HEK293 (cell line): ENCODE measurements at regions not wholly inside any gene's neighbourhood (a gene's known extent, or its start where the extent isn't known, plus 50 kb on each side); places are given as distances from the start of the nearest gene placed in this dataset.
A peak's percentile ranks its signal among the peaks of the same experiment; 100 is the strongest.

Experiments
- CTCF ChIA-PET: fragments of 350-600 bp; formaldehyde crosslinking; extraction: SDS; loops from one replicate; lab custom pipeline; 2021; ENCODE audit warnings: antibody characterized with exemption; lab: Yijun Ruan, JAX
- POLR2A ChIA-PET: fragments of 300-600 bp; formaldehyde crosslinking; extraction: SDS; loops from one replicate; lab custom pipeline; 2020; ENCODE audit warnings: antibody characterized with exemption, inconsistent platforms; lab: Yijun Ruan, JAX
- H3K27ac ChIP-seq: fragments of 200-500 bp; sonication (Bioruptor generic); 2 replicates; pipeline ENCODE4 v1.5.1; 2014; ENCODE audit warnings: low read depth, low read length, control low read depth, inconsistent platforms; ENCODE audit errors: extremely low read depth
- H3K36me3 ChIP-seq, 2 experiments: fragments of 200-500 bp in 1 of 2; sonication (Bioruptor generic) in 1 of 2; 1 replicate in 1 of 2; 2 replicates in 1 of 2; pipeline ENCODE4 v1.5.1; 2014 to 2017; ENCODE audit warnings: inconsistent platforms in 2 of 2, low read length in 2 of 2; ENCODE audit not compliant: control insufficient read depth in 2 of 2, insufficient read depth in 1 of 2
- H3K4me1 ChIP-seq: fragments of 200-500 bp; sonication (Bioruptor generic); 2 replicates; pipeline ENCODE4 v1.5.1; 2014; ENCODE audit warnings: mild to moderate bottlenecking, low read length, inconsistent platforms; ENCODE audit not compliant: control insufficient read depth, insufficient read depth
- H3K4me3 ChIP-seq: 2 replicates; pipeline ENCODE4 v1.5.1; 2011; ENCODE audit warnings: low read depth, mild to moderate bottlenecking, control low read depth, low read length, moderate library complexity
- H3K9me3 ChIP-seq: fragments of 200-500 bp; sonication (Bioruptor generic); 2 replicates; pipeline ENCODE4 v1.5.1; 2014; ENCODE audit warnings: low read depth, low read length, inconsistent platforms; ENCODE audit not compliant: control insufficient read depth, insufficient read depth
- BCL11B ChIP-seq: fragments of 450-650 bp; formaldehyde crosslinking; IDR thresholded peaks from 2 replicates; pipeline ENCODE4 v1.5.1; 2016; ENCODE audit warnings: low read depth, missing biosample characterization, missing genetic modification characterization
- GLI2 ChIP-seq: fragments of 450-650 bp; formaldehyde crosslinking; IDR thresholded peaks from 2 replicates; pipeline ENCODE4; 2017; ENCODE audit warnings: missing biosample characterization, missing genetic modification characterization, low read depth, borderline replicate concordance
- GLIS1 ChIP-seq: fragments of 450-650 bp; formaldehyde crosslinking; IDR thresholded peaks from 2 replicates; pipeline ENCODE4 v1.5.1; 2016; ENCODE audit warnings: missing biosample characterization, missing genetic modification characterization
- HOXD13 ChIP-seq: sonication (generic); formaldehyde crosslinking; IDR thresholded peaks from 2 replicates; pipeline ENCODE4 v1.8.0; 2022; ENCODE audit warnings: missing genetic modification reagents, borderline replicate concordance
- PRDM6 ChIP-seq: fragments of 450-650 bp; formaldehyde crosslinking; IDR thresholded peaks from 2 replicates; pipeline ENCODE4 v1.5.1; 2017; ENCODE audit warnings: missing biosample characterization, missing genetic modification characterization
- SETDB1 ChIP-seq: IDR thresholded peaks from one replicate; pipeline ENCODE4 v1.6.1; 2017; ENCODE audit warnings: mild to moderate bottlenecking, low read length, moderate library complexity, mixed read lengths; ENCODE audit not compliant: insufficient read length
- SP3 ChIP-seq: fragments of 450-650 bp; formaldehyde crosslinking; IDR thresholded peaks from 2 replicates; pipeline ENCODE4 v1.5.1; 2016; ENCODE audit warnings: missing biosample characterization, missing genetic modification characterization
- TCF7L2 ChIP-seq: IDR thresholded peaks from 2 replicates; pipeline ENCODE4 v1.6.1; 2011; ENCODE audit warnings: low read depth, mild to moderate bottlenecking, inconsistent platforms, low read length, moderate library complexity, borderline replicate concordance
- YY2 ChIP-seq: fragments of 450-650 bp; formaldehyde crosslinking; IDR thresholded peaks from 2 replicates; pipeline ENCODE4 v1.5.1; 2016; ENCODE audit warnings: missing biosample characterization, missing genetic modification characterization
- ZBTB48 ChIP-seq: fragments of 450-650 bp; formaldehyde crosslinking; IDR thresholded peaks from 2 replicates; pipeline ENCODE4 v1.5.1; 2016; ENCODE audit warnings: missing biosample characterization, missing genetic modification characterization
- ZBTB6 ChIP-seq: fragments of 450-650 bp; formaldehyde crosslinking; IDR thresholded peaks from 2 replicates; pipeline ENCODE4 v1.5.1; 2017; ENCODE audit warnings: missing biosample characterization, missing genetic modification characterization
- ZBTB8A ChIP-seq: fragments of 450-650 bp; formaldehyde crosslinking; IDR thresholded peaks from 2 replicates; pipeline ENCODE4 v1.5.1; 2016; ENCODE audit warnings: missing biosample characterization, missing genetic modification characterization
- ZEB2 ChIP-seq: fragments of 450-650 bp; formaldehyde crosslinking; IDR thresholded peaks from 2 replicates; pipeline ENCODE4 v1.5.1; 2016; ENCODE audit warnings: missing biosample characterization, missing genetic modification characterization
- ZIC2 ChIP-seq: fragments of 450-650 bp; formaldehyde crosslinking; IDR thresholded peaks from 2 replicates; pipeline ENCODE4 v1.5.1; 2016; ENCODE audit warnings: missing biosample characterization, missing genetic modification characterization
- ZNF133 ChIP-seq: fragments of 450-650 bp; formaldehyde crosslinking; IDR thresholded peaks from 2 replicates; pipeline ENCODE4 v1.5.1; 2016; ENCODE audit warnings: missing biosample characterization, missing genetic modification characterization
- ZNF174 ChIP-seq: fragments of 450-650 bp; formaldehyde crosslinking; IDR thresholded peaks from 2 replicates; pipeline ENCODE4 v1.5.0; 2017; ENCODE audit warnings: missing biosample characterization, mild to moderate bottlenecking, missing genetic modification characterization
- ZNF211 ChIP-seq: fragments of 450-650 bp; formaldehyde crosslinking; IDR thresholded peaks from 2 replicates; pipeline ENCODE4 v1.5.1; 2016; ENCODE audit warnings: low read depth, missing biosample characterization, missing genetic modification characterization
- ZNF302 ChIP-seq: fragments of 450-650 bp; formaldehyde crosslinking; IDR thresholded peaks from 2 replicates; pipeline ENCODE4 v1.5.1; 2016; ENCODE audit warnings: missing biosample characterization, missing genetic modification characterization, low read depth
- ZNF335 ChIP-seq: fragments of 450-650 bp; formaldehyde crosslinking; conservative IDR thresholded peaks from 2 replicates; pipeline ENCODE4 v1.5.1; 2016; ENCODE audit warnings: missing biosample characterization, missing genetic modification characterization
- ZNF354C ChIP-seq: fragments of 450-650 bp; formaldehyde crosslinking; IDR thresholded peaks from 2 replicates; pipeline ENCODE4 v1.5.1; 2016; ENCODE audit warnings: missing biosample characterization, missing genetic modification characterization, low read depth, borderline replicate concordance
- ZNF362 ChIP-seq: fragments of 450-650 bp; formaldehyde crosslinking; IDR thresholded peaks from 2 replicates; pipeline ENCODE4 v1.5.1; 2016; ENCODE audit warnings: missing biosample characterization, missing genetic modification characterization
- ZNF558 ChIP-seq: fragments of 450-650 bp; formaldehyde crosslinking; IDR thresholded peaks from 2 replicates; pipeline ENCODE4 v1.5.1; 2016; ENCODE audit warnings: missing biosample characterization, missing genetic modification characterization
- ZNF571 ChIP-seq: fragments of 450-650 bp; formaldehyde crosslinking; IDR thresholded peaks from 2 replicates; pipeline ENCODE4 v1.5.0; 2017; ENCODE audit warnings: missing biosample characterization, missing genetic modification characterization
- ZNF610 ChIP-seq: fragments of 450-650 bp; formaldehyde crosslinking; IDR thresholded peaks from 2 replicates; pipeline ENCODE4 v1.5.1; 2016; ENCODE audit warnings: missing biosample characterization, missing genetic modification characterization, borderline replicate concordance
- ZNF654 ChIP-seq: fragments of 450-650 bp; formaldehyde crosslinking; IDR thresholded peaks from 2 replicates; pipeline ENCODE4 v1.5.1; 2016; ENCODE audit warnings: low read depth, missing biosample characterization, missing genetic modification characterization
- ZSCAN16 ChIP-seq: fragments of 450-650 bp; formaldehyde crosslinking; IDR thresholded peaks from 2 replicates; pipeline ENCODE4 v1.5.1; 2016; ENCODE audit warnings: missing biosample characterization, missing genetic modification characterization

- TF ChIP-seq PRDM6 (tag by site-specific recombination): no peak
- TF ChIP-seq ZNF558 (tag by site-specific recombination): no peak
- no peak for TF ChIP-seq ZNF335 (tag by site-specific recombination)
- TF ChIP-seq GLIS1 (tag by site-specific recombination): peak; percentile 97
These were observed 714.9 kb downstream of the MATN1 start (continued) for GRCh38 chr1:30008372-30008997.

- H3K27ac ChIP-seq: no peak overlapping the region
- H3K4me1 ChIP-seq: no peaks in the 10 kb centered on the region
- H3K36me3 ChIP-seq: no peaks in the 10 kb centered on the region
- ChIA-PET POLR2A (no interaction called here), CTCF (interaction anchor here (0.7 to 1.0 kb wide), 2 partner anchors 10 to 106 kb away, joined by 3 read pairs; no protein-coding TSS in a partner anchor)
- H3K9me3 ChIP-seq: no peaks in the 10 kb centered on the region
- TF ChIP-seq ZNF571 (tag by site-specific recombination): no peak
- no peak for TF ChIP-seq YY2 (tag by site-specific recombination)
- no peak for TF ChIP-seq ZNF362 (tag by site-specific recombination)
- no peak for TF ChIP-seq ZNF354C (tag by site-specific recombination)
- TF ChIP-seq SETDB1: no peak
- TF ChIP-seq GLI2 (tag by site-specific recombination): no peak
- TF ChIP-seq ZSCAN16: no peak
- no peak for TF ChIP-seq ZBTB48
- H3K4me3 ChIP-seq: no peak overlapping the region
These were observed 717.3 kb downstream of the MATN1 start for GRCh38 chr1:30005972-30006619.

- Histone ChIP-seq H3K36me3 (no peaks in the 10 kb centered on the region), H3K9me3 (no peaks in the 10 kb centered on the region), H3K4me1 (no peaks in the 10 kb centered on the region), H3K27ac (no peak overlapping the region), H3K4me3 (no peak overlapping the region)
- POLR2A ChIA-PET: no interaction called here
- peak; percentile 15; the same call in 1 of the 2 replicates for TF ChIP-seq ZIC2
- TF ChIP-seq HOXD13 (CRISPR knock-in tag): no peak
- CTCF ChIA-PET: no interaction called here
These were observed 721.7 kb downstream of the MATN1 start for GRCh38 chr1:30001732-30002039.

- H3K4me3 ChIP-seq: no peak overlapping the region
- ChIA-PET CTCF (interaction anchor here (0.6 kb wide), 1 partner anchor 9 kb away, joined by 4 read pairs; no protein-coding TSS in a partner anchor), POLR2A (no interaction called here)
These were observed 722.2 kb downstream of the MATN1 start for GRCh38 chr1:30001011-30001731.

More at GRCh38 chr1:30001011-30001731, 722.2 kb downstream of the MATN1 start:
- H3K9me3 ChIP-seq: no peaks in the 10 kb centered on the region
- no peaks in the 10 kb centered on the region for H3K4me1 ChIP-seq
- TF ChIP-seq ZNF133 (tag by site-specific recombination) (no peak), ZNF654 (tag by site-specific recombination) (no peak), BCL11B (no peak), TCF7L2 (no peak), ZBTB6 (no peak), ZBTB8A (tag by site-specific recombination) (no peak), ZNF302 (tag by site-specific recombination) (no peak), ZNF174 (tag by site-specific recombination) (no peak), ZEB2 (tag by site-specific recombination) (no peak), ZNF211 (no peak), SP3 (tag by site-specific recombination) (no peak), ZNF610 (tag by site-specific recombination) (no peak)
- H3K27ac ChIP-seq: no peak overlapping the region
- H3K36me3 ChIP-seq: no peaks in the 10 kb centered on the region
